ENCODE measurements at regions not wholly inside any gene's neighbourhood (a gene's known extent, or its start where the extent isn't known, plus 50 kb on each side); places are given as distances from the start of the nearest gene placed in this dataset.

- no peak for DNase-seq
- peaks cover 6% of the 10 kb centered on the region for H3K27me3 ChIP-seq (ENCODE audit: control insufficient read depth, insufficient read depth, low read length)
- WGBS (ENCODE audit: insufficient coverage) = 50% methylated on average over 1 of the region's 3 CpGs
- no peaks in the 10 kb centered on the region for H3K36me3 ChIP-seq (ENCODE audit: control insufficient read depth, insufficient read depth, low read length)
- no peak overlapping the region for H3K4me3 ChIP-seq (ENCODE audit: low read length)
- H3K27ac ChIP-seq (ENCODE audit: low read length) = no peak overlapping the region
- H3K9me3 ChIP-seq (replicated peaks; ENCODE audit: control insufficient read depth, low read depth, low read length) = no peaks in the 10 kb centered on the region
- H3K4me1 ChIP-seq (ENCODE audit: control insufficient read depth, insufficient read depth, low read length) = peaks cover 4% of the 10 kb centered on the region
Observed at GRCh38 chrX:124232523-124233201, 99.8 kb upstream of the TEX13D start.

GRCh38 chrX:124234348-124234747 lies 98.1 kb upstream of the TEX13D start:
- Histone ChIP-seq H3K4me1 (ENCODE audit: control insufficient read depth, insufficient read depth, low read length) (peaks cover 4% of the 10 kb centered on the region), H3K36me3 (ENCODE audit: control insufficient read depth, insufficient read depth, low read length) (no peaks in the 10 kb centered on the region), H3K27me3 (ENCODE audit: control insufficient read depth, insufficient read depth, low read length) (peaks cover 6% of the 10 kb centered on the region), H3K27ac (ENCODE audit: low read length) (no peak overlapping the region), H3K4me3 (ENCODE audit: low read length) (no peak overlapping the region), H3K9me3 (replicated peaks; ENCODE audit: control insufficient read depth, low read depth, low read length) (no peaks in the 10 kb centered on the region)
- no peak for DNase-seq
- WGBS (ENCODE audit: insufficient coverage) = no CpG with 5 or more reads among the region's 8 CpGs

- DNase-seq = no peak
- WGBS (ENCODE audit: insufficient coverage) = no CpG with 5 or more reads among the region's 1 CpG
- Histone ChIP-seq H3K27me3 (ENCODE audit: control insufficient read depth, insufficient read depth, low read length) (peaks cover 2% of the 10 kb centered on the region), H3K36me3 (ENCODE audit: control insufficient read depth, insufficient read depth, low read length) (no peaks in the 10 kb centered on the region), H3K27ac (ENCODE audit: low read length) (no peak overlapping the region), H3K9me3 (replicated peaks; ENCODE audit: control insufficient read depth, low read depth, low read length) (no peaks in the 10 kb centered on the region), H3K4me3 (ENCODE audit: low read length) (no peak overlapping the region), H3K4me1 (ENCODE audit: control insufficient read depth, insufficient read depth, low read length) (no peaks in the 10 kb centered on the region)
Observed at GRCh38 chrX:124238268-124238667, 94.2 kb upstream of the TEX13D start.

- WGBS (ENCODE audit: insufficient coverage) = 50% methylated on average over 1 of the region's 2 CpGs
- DNase-seq = no peak
- Histone ChIP-seq H3K36me3 (ENCODE audit: control insufficient read depth, insufficient read depth, low read length) (no peaks in the 10 kb centered on the region), H3K27me3 (ENCODE audit: control insufficient read depth, insufficient read depth, low read length) (peaks cover 2% of the 10 kb centered on the region), H3K9me3 (replicated peaks; ENCODE audit: control insufficient read depth, low read depth, low read length) (no peaks in the 10 kb centered on the region), H3K27ac (ENCODE audit: low read length) (no peak overlapping the region), H3K4me1 (ENCODE audit: control insufficient read depth, insufficient read depth, low read length) (no peaks in the 10 kb centered on the region), H3K4me3 (ENCODE audit: low read length) (no peak overlapping the region)
Observed at GRCh38 chrX:124239324-124239723, 93.1 kb upstream of the TEX13D start.

- Histone ChIP-seq H3K36me3 (ENCODE audit: control insufficient read depth, insufficient read depth, low read length) (no peaks in the 10 kb centered on the region), H3K9me3 (replicated peaks; ENCODE audit: control insufficient read depth, low read depth, low read length) (no peaks in the 10 kb centered on the region), H3K27me3 (ENCODE audit: control insufficient read depth, insufficient read depth, low read length) (peaks cover 2% of the 10 kb centered on the region), H3K27ac (ENCODE audit: low read length) (no peak overlapping the region), H3K4me3 (ENCODE audit: low read length) (no peak overlapping the region), H3K4me1 (ENCODE audit: control insufficient read depth, insufficient read depth, low read length) (no peaks in the 10 kb centered on the region)
- no peak for DNase-seq
- no CpG with 5 or more reads among the region's 6 CpGs for WGBS (ENCODE audit: insufficient coverage)
Observed at GRCh38 chrX:124239911-124240310, 92.5 kb upstream of the TEX13D start.

GRCh38 chrX:124240422-124240821 lies 92.0 kb upstream of the TEX13D start:
- no peak overlapping the region for H3K4me3 ChIP-seq (ENCODE audit: low read length)
- DNase-seq = no peak
- no peak overlapping the region for H3K27ac ChIP-seq (ENCODE audit: low read length)
- H3K36me3 ChIP-seq (ENCODE audit: control insufficient read depth, insufficient read depth, low read length) = no peaks in the 10 kb centered on the region
- H3K9me3 ChIP-seq (replicated peaks; ENCODE audit: control insufficient read depth, low read depth, low read length) = no peaks in the 10 kb centered on the region
- H3K27me3 ChIP-seq (ENCODE audit: control insufficient read depth, insufficient read depth, low read length) = peaks cover 2% of the 10 kb centered on the region
- H3K4me1 ChIP-seq (ENCODE audit: control insufficient read depth, insufficient read depth, low read length) = no peaks in the 10 kb centered on the region

- WGBS (ENCODE audit: insufficient coverage) = 62% methylated on average over 3 of the region's 5 CpGs
- Histone ChIP-seq H3K27me3 (ENCODE audit: control insufficient read depth, insufficient read depth, low read length) (peaks cover 2% of the 10 kb centered on the region), H3K4me3 (ENCODE audit: low read length) (no peak overlapping the region), H3K9me3 (replicated peaks; ENCODE audit: control insufficient read depth, low read depth, low read length) (peaks cover 2% of the 10 kb centered on the region), H3K36me3 (ENCODE audit: control insufficient read depth, insufficient read depth, low read length) (no peaks in the 10 kb centered on the region), H3K27ac (ENCODE audit: low read length) (no peak overlapping the region), H3K4me1 (ENCODE audit: control insufficient read depth, insufficient read depth, low read length) (no peaks in the 10 kb centered on the region)
- DNase-seq = peak; percentile 37
Observed at GRCh38 chrX:124242131-124242530, 90.3 kb upstream of the TEX13D start.

- peaks cover 5% of the 10 kb centered on the region for H3K9me3 ChIP-seq (replicated peaks; ENCODE audit: control insufficient read depth, low read depth, low read length)
- no CpG with 5 or more reads among the region's 1 CpG for WGBS (ENCODE audit: insufficient coverage)
- no peak overlapping the region for H3K4me3 ChIP-seq (ENCODE audit: low read length)
- H3K27me3 ChIP-seq (ENCODE audit: control insufficient read depth, insufficient read depth, low read length) = no peaks in the 10 kb centered on the region
- H3K4me1 ChIP-seq (ENCODE audit: control insufficient read depth, insufficient read depth, low read length) = peaks cover 3% of the 10 kb centered on the region
- no peak for DNase-seq
- H3K36me3 ChIP-seq (ENCODE audit: control insufficient read depth, insufficient read depth, low read length) = no peaks in the 10 kb centered on the region
- no peak overlapping the region for H3K27ac ChIP-seq (ENCODE audit: low read length)
Observed at GRCh38 chrX:124249345-124249744, 83.1 kb upstream of the TEX13D start.

GRCh38 chrX:124250835-124251437 lies 81.5 kb upstream of the TEX13D start:
- peak; percentile 80 for DNase-seq
- H3K4me1 ChIP-seq (ENCODE audit: control insufficient read depth, insufficient read depth, low read length) = peaks cover 6% of the 10 kb centered on the region

GRCh38 chrX:124254611-124255010 lies 77.8 kb upstream of the TEX13D start:
- WGBS (ENCODE audit: insufficient coverage) = no CpG with 5 or more reads among the region's 1 CpG
- peak overlapping the region; percentile 50 for H3K27ac ChIP-seq (ENCODE audit: low read length)
- H3K4me3 ChIP-seq (ENCODE audit: low read length) = no peak overlapping the region
- H3K36me3 ChIP-seq (ENCODE audit: control insufficient read depth, insufficient read depth, low read length) = no peaks in the 10 kb centered on the region
- peaks cover 14% of the 10 kb centered on the region for H3K4me1 ChIP-seq (ENCODE audit: control insufficient read depth, insufficient read depth, low read length)
- H3K27me3 ChIP-seq (ENCODE audit: control insufficient read depth, insufficient read depth, low read length) = no peaks in the 10 kb centered on the region
- no peaks in the 10 kb centered on the region for H3K9me3 ChIP-seq (replicated peaks; ENCODE audit: control insufficient read depth, low read depth, low read length)
- peak; percentile 80 for DNase-seq

More at GRCh38 chrX:124250835-124251437, 81.5 kb upstream of the TEX13D start:
- Histone ChIP-seq H3K9me3 (replicated peaks; ENCODE audit: control insufficient read depth, low read depth, low read length) (peaks cover 5% of the 10 kb centered on the region), H3K36me3 (ENCODE audit: control insufficient read depth, insufficient read depth, low read length) (no peaks in the 10 kb centered on the region), H3K4me3 (ENCODE audit: low read length) (no peak overlapping the region), H3K27me3 (ENCODE audit: control insufficient read depth, insufficient read depth, low read length) (no peaks in the 10 kb centered on the region), H3K27ac (ENCODE audit: low read length) (peak overlapping the region; percentile 73)
